ENCODE measurements at regions not wholly inside any gene's neighbourhood (a gene's known extent, or its start where the extent isn't known, plus 50 kb on each side); places are given as distances from the start of the nearest gene placed in this dataset.

- H3K9me3 Mint-ChIP-seq, result peaks cover 7% of the 10 kb centered on the region
- no peak overlapping the region for H3K27ac Mint-ChIP-seq
- no peaks in the 10 kb centered on the region for H3K27me3 Mint-ChIP-seq (ENCODE audit: low read depth)
- TF ChIP-seq, protein P1, sequence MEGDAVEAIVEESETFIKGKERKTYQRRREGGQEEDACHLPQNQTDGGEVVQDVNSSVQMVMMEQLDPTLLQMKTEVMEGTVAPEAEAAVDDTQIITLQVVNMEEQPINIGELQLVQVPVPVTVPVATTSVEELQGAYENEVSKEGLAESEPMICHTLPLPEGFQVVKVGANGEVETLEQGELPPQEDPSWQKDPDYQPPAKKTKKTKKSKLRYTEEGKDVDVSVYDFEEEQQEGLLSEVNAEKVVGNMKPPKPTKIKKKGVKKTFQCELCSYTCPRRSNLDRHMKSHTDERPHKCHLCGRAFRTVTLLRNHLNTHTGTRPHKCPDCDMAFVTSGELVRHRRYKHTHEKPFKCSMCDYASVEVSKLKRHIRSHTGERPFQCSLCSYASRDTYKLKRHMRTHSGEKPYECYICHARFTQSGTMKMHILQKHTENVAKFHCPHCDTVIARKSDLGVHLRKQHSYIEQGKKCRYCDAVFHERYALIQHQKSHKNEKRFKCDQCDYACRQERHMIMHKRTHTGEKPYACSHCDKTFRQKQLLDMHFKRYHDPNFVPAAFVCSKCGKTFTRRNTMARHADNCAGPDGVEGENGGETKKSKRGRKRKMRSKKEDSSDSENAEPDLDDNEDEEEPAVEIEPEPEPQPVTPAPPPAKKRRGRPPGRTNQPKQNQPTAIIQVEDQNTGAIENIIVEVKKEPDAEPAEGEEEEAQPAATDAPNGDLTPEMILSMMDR (IDR thresholded peaks at IDR 0.05; ENCODE audit: unreplicated experiment), result no peak
- DNase-seq (ENCODE audit: low spot score in 2 of 2, unreplicated experiment in 2 of 2), result no peak
- peaks cover 9% of the 10 kb centered on the region for H3K4me1 Mint-ChIP-seq
- no peaks in the 10 kb centered on the region for H3K36me3 Mint-ChIP-seq
- H3K4me3 Mint-ChIP-seq, result no peak overlapping the region
Measured at GRCh38 chr3:46105306-46105919, 78.1 kb upstream of the XCR1 start.

DNA sequence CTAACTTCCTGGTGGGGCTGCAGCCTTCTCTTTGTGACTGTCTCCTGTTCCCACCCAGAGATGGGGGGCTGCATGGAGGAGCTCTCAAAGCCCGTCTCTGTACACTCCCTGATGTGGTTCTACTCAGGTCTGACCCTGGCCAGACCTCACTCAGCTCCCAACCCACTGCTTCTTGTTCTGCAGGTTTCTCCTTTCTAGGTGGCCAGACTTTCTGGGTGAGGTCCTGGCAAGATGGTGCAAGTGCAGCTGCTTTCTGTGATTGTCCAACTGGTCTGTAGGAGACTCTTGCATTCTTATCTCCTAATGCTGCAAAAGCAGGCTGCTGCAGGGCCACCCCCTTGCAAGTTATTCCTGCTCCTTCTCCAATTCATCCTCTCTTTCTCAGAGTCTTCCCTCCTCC, 77.4 kb upstream of the XCR1 start:
- H3K4me3 Mint-ChIP-seq, result no peak overlapping the region
- H3K27ac Mint-ChIP-seq, result no peak overlapping the region
- no peaks in the 10 kb centered on the region for H3K27me3 Mint-ChIP-seq (ENCODE audit: low read depth)
- H3K9me3 Mint-ChIP-seq, result peaks cover 7% of the 10 kb centered on the region
- TF ChIP-seq, protein P1 (IDR thresholded peaks at IDR 0.05; ENCODE audit: unreplicated experiment), result no peak
- H3K36me3 Mint-ChIP-seq, result no peaks in the 10 kb centered on the region
- H3K4me1 Mint-ChIP-seq, result peaks cover 9% of the 10 kb centered on the region
- no peak for DNase-seq (ENCODE audit: low spot score in 2 of 2, unreplicated experiment in 2 of 2)

- no peak overlapping the region for H3K4me3 Mint-ChIP-seq
- TF ChIP-seq, protein P1 (IDR thresholded peaks at IDR 0.05; ENCODE audit: unreplicated experiment), result no peak
- no peak overlapping the region for H3K27ac Mint-ChIP-seq
- no peak for DNase-seq (ENCODE audit: low spot score in 2 of 2, unreplicated experiment in 2 of 2)
- H3K36me3 Mint-ChIP-seq, result no peaks in the 10 kb centered on the region
- H3K4me1 Mint-ChIP-seq, result peaks cover 9% of the 10 kb centered on the region
- peaks cover 7% of the 10 kb centered on the region for H3K9me3 Mint-ChIP-seq
- H3K27me3 Mint-ChIP-seq (ENCODE audit: low read depth), result no peaks in the 10 kb centered on the region
Measured at GRCh38 chr3:46102780-46103130, 75.5 kb upstream of the XCR1 start.

GRCh38 chr3:46102059-46102779, 74.9 kb upstream of the XCR1 start:
- no peak overlapping the region for H3K27ac Mint-ChIP-seq
- H3K27me3 Mint-ChIP-seq (ENCODE audit: low read depth), result no peaks in the 10 kb centered on the region
- peaks cover 9% of the 10 kb centered on the region for H3K4me1 Mint-ChIP-seq
- TF ChIP-seq, protein P1 (IDR thresholded peaks at IDR 0.05; ENCODE audit: unreplicated experiment), result no peak
- H3K36me3 Mint-ChIP-seq, result no peaks in the 10 kb centered on the region
- no peak overlapping the region for H3K4me3 Mint-ChIP-seq
- peaks cover 7% of the 10 kb centered on the region for H3K9me3 Mint-ChIP-seq
- no peak for DNase-seq (ENCODE audit: low spot score in 2 of 2, unreplicated experiment in 2 of 2)

DNA sequence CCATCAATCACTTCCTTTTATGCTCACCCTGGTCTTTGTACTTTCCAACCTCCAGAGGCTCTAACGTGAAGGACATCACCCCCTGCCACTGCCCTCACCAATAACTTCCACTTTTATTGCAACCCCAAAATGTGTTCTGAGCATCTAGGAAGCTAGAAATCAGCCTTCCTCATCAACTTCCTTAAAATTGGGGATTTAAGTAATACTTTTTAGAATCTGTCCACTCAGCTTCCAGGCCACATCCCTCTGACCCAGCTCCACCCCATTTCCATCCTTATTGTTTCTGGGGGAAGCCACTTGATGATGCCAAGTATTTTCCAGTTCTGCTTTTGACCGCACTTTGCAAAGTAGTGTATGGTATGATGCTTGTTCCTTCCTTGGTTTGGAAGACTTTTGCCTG, 73.5 kb upstream of the XCR1 start:
- Mint-ChIP-seq H3K4me1 (peaks cover 9% of the 10 kb centered on the region), H3K36me3 (no peaks in the 10 kb centered on the region), H3K27ac (no peak overlapping the region), H3K4me3 (no peak overlapping the region), H3K9me3 (peaks cover 7% of the 10 kb centered on the region), H3K27me3 (ENCODE audit: low read depth) (no peaks in the 10 kb centered on the region)
- no peak for DNase-seq (ENCODE audit: low spot score in 2 of 2, unreplicated experiment in 2 of 2)
- TF ChIP-seq, protein P1 (IDR thresholded peaks at IDR 0.05; ENCODE audit: unreplicated experiment), result no peak
